ENCODE measurements at regions not wholly inside any gene's neighbourhood (a gene's known extent, or its start where the extent isn't known, plus 50 kb on each side); places are given as distances from the start of the nearest gene placed in this dataset.

DNA sequence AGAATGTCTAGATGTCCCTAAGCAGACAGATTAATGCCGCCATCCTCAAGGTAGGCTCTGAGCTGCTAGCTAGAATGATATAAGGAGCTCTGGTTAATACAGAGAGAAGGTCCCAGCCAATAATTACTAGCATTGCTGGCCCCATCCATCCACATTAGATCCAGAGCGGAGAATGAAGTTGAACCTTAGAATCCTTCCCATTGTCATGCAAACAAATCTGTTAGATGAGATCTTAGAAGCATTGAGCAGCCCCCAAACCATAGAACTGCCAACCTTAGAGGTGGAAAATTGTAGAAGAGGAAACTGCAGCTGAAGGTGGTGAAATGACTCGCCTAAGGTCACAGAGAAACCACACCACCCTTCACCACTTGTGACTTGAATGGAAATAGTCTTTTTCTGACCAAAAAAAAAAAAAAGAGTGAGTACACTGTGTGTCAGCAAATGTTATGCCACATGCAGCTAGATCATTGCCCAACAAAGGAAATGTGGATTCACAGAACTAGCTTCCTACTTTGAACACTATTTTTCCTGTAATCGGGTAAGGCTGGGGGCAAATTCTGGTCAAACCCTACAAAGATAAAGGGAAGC is 162.1 kb downstream of the SMIM20 start:
- TF ChIP-seq, protein P1, sequence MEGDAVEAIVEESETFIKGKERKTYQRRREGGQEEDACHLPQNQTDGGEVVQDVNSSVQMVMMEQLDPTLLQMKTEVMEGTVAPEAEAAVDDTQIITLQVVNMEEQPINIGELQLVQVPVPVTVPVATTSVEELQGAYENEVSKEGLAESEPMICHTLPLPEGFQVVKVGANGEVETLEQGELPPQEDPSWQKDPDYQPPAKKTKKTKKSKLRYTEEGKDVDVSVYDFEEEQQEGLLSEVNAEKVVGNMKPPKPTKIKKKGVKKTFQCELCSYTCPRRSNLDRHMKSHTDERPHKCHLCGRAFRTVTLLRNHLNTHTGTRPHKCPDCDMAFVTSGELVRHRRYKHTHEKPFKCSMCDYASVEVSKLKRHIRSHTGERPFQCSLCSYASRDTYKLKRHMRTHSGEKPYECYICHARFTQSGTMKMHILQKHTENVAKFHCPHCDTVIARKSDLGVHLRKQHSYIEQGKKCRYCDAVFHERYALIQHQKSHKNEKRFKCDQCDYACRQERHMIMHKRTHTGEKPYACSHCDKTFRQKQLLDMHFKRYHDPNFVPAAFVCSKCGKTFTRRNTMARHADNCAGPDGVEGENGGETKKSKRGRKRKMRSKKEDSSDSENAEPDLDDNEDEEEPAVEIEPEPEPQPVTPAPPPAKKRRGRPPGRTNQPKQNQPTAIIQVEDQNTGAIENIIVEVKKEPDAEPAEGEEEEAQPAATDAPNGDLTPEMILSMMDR (IDR thresholded peaks at IDR 0.05; ENCODE audit: insufficient read depth, low read length) = no peak
- peak; percentile 29 for DNase-seq (ENCODE audit: low read depth)
- no peak overlapping the region for H3K4me3 ChIP-seq (ENCODE audit: low read depth, low read length)

DNA sequence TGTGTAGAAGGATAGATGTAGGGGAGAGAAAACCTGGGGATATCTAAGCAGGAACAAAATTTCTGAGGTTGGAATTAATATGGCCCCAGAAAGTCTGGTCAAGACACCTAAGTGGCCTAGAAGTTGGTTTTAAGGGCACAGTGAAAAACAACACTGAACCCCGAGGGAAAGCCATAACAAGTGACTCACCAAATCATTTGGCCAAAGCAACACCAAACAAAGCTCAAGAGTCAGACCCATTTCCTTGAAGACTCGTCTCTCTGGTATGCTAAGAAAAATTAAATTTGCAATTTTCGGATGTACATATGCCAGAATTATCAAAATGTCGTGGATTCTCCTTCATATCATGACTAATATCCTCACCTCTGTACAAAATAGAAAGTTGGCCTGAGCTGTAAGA is 162.9 kb downstream of the SMIM20 start:
- DNase-seq (ENCODE audit: low read depth) = peak; percentile 38
- H3K4me3 ChIP-seq (ENCODE audit: low read depth, low read length) = no peak overlapping the region
- TF ChIP-seq, protein P1 (IDR thresholded peaks at IDR 0.05; ENCODE audit: insufficient read depth, low read length) = no peak

DNA sequence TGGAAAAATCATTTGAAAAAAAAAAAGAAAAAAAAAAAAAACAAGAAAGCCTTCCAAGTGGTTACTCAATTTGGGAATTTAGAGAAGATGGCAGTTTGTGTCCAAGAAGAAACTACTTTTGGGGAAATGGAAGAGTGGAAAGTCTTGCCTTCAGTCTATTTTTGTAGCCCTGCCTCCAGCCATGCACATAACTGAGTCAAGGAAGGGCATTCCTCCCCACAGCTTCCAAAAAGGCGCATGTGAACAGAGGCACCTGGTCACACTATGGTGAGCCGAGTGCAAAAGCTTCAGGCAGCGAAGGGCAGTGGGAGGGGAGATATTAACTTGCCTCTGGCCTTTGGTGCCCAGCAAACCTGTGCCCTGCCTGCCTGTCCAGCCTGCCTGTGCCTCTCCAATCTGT is 163.7 kb downstream of the SMIM20 start:
- TF ChIP-seq, protein P1 (IDR thresholded peaks at IDR 0.05; ENCODE audit: insufficient read depth, low read length) = no peak
- DNase-seq (ENCODE audit: low read depth) = no peak
- H3K4me3 ChIP-seq (ENCODE audit: low read depth, low read length) = no peak overlapping the region

DNA sequence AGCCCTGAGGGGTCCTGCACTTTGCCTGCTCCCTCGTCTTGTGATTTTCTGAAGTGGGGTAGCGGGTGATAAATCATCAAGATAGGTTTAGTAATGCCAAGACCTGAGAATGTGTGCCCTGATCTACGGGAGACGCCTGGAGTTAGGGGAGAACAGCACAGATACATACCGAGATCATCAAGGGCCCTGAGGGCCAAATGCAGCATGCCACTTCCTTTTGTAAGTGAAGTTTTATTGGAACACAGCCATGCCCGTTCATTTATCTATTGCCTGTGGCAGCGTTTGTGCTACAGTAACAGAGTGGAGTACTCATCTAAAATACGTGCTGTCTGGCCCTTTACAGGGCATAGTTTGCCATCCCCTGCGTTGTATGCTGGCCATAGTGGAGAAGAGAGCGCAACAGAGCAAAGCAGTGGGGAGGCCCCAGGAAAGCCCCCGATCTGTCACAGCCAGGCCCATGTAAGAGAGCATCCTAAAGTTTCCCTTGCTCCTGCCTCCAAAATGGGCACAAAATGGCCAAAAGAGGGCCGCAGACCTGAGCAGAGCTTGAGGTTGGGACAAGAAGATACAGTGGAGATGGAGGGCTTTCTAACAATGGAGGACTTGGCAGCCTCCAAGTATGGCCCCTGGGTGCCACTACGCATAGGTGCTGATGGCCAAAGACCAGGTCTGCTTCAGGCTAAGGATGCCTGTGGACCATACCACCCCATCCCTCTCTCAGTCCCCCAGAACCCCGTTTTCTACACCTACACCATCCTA is 167.0 kb downstream of the SMIM20 start:
- no peak overlapping the region for H3K4me3 ChIP-seq (ENCODE audit: low read depth, low read length)
- TF ChIP-seq, protein P1 (IDR thresholded peaks at IDR 0.05; ENCODE audit: insufficient read depth, low read length) = no peak
- DNase-seq (ENCODE audit: low read depth) = no peak

DNA sequence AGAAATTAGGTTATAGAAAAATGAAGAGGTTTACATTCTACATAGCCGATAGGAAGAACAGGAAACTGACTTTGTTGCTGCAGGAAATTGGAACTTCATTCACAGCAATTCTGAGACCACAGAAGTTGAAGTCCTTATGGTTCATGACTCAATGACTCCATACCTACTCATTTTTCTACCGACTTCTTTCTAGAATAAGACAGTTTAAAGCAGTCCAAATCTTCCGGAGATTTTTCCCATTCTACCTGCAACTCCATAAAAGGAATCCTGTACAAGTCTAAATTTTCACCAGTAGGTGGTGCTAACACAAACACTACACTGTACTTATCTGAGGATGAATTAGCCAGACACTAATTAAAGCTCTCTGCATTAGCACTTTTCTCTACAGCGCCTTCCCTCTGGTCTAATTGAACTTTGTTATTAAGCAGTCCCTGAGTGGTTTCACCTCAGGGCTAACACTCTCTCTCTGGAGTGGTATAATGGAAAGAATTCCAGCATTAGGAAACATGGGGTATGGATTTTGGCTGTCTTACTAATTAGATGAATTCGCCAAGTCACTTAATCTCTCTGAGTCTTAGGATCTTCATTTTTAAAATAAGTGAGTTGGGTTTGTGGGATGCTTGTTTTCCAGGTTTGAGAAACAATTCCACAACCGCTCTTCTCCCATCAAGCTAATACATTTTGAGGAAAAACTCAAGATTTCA is 167.9 kb downstream of the SMIM20 start:
- H3K4me3 ChIP-seq (ENCODE audit: low read depth, low read length) = no peak overlapping the region
- DNase-seq (ENCODE audit: low read depth) = peak; percentile 65
- TF ChIP-seq, protein P1 (IDR thresholded peaks at IDR 0.05; ENCODE audit: insufficient read depth, low read length) = peak; percentile 65

DNA sequence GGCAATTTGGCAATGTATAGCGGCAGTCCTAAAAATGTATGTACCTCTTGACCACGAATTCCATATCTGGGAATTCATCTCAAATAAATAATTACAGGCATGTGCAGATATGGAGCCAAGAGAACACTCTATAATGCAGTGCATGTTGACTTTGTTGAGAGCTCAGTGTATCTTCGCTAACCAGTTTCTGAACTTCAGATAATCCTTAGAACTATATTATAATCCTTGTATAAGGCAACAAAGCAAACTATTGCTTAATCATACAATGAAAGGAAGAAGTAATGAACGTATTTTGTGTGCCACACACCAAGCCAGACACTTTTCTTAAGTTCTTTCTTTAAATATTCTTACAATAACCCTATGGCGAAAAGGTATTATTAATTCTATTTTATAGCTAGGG is 168.5 kb downstream of the SMIM20 start:
- DNase-seq (ENCODE audit: low read depth) = no peak
- H3K4me3 ChIP-seq (ENCODE audit: low read depth, low read length) = no peak overlapping the region
- TF ChIP-seq, protein P1 (IDR thresholded peaks at IDR 0.05; ENCODE audit: insufficient read depth, low read length) = no peak
